ENCODE measurements at regions not wholly inside any gene's neighbourhood (a gene's known extent, or its start where the extent isn't known, plus 50 kb on each side); places are given as distances from the start of the nearest gene placed in this dataset.

GRCh38 chr17:74088934-74089329 is 114.5 kb upstream of the RPL38 start:
- H3K27me3 ChIP-seq (ENCODE audit: control insufficient read depth in 2 of 2, insufficient read depth in 1 of 2, low read length in 1 of 2), result no peaks in the 10 kb centered on the region
- H3K4me3 ChIP-seq (ENCODE audit: low read length in 2 of 2), result no peak overlapping the region
- no peaks in the 10 kb centered on the region for H3K4me1 ChIP-seq (ENCODE audit: control insufficient read depth in 2 of 2, insufficient read depth in 2 of 2, low read length in 2 of 2)
- H3K9me3 ChIP-seq (ENCODE audit: control insufficient read depth in 2 of 2, insufficient read depth in 1 of 2, low read length in 1 of 2), result peaks cover 0 to 2% of the 10 kb centered on the region in 2 donors
- DNase-seq (ENCODE audit: low read depth in 6 of 9, low spot score in 9 of 9), result no peak
- 88% methylated on average over 5 of the region's 5 CpGs for WGBS
- H3K36me3 ChIP-seq (ENCODE audit: control insufficient read depth in 2 of 2, insufficient read depth in 2 of 2, low read length in 1 of 2), result no peaks in the 10 kb centered on the region
- H3K27ac ChIP-seq (ENCODE audit: low read depth in 1 of 2, low read length in 1 of 2), result no peak overlapping the region

DNA sequence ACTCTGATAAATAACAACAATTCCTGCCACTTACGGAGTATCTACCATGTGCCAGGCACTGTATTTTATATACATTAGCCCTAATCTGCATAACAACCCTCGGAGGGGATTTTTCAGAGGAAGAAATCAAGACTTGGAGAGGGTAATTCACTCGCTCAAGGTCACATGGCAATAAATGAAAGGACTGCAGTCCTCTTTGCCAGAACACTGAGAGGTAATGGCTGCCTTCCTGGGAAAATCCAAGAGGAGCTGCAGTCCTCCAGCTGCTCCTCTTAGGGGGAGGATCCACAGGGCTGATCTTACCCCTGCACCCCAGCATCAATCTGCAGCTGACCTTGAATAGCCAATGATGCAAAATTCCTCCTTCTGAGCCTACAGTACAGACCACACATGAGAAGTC is 114.1 kb upstream of the RPL38 start:
- DNase-seq (ENCODE audit: low read depth in 6 of 9, low spot score in 9 of 9), result no peak
- Histone ChIP-seq H3K36me3 (ENCODE audit: control insufficient read depth in 2 of 2, insufficient read depth in 2 of 2, low read length in 1 of 2) (no peaks in the 10 kb centered on the region), H3K9me3 (ENCODE audit: control insufficient read depth in 2 of 2, insufficient read depth in 1 of 2, low read length in 1 of 2) (peaks cover 0 to 2% of the 10 kb centered on the region in 2 donors), H3K27ac (ENCODE audit: low read depth in 1 of 2, low read length in 1 of 2) (no peak overlapping the region), H3K4me3 (ENCODE audit: low read length in 2 of 2) (no peak overlapping the region), H3K27me3 (ENCODE audit: control insufficient read depth in 2 of 2, insufficient read depth in 1 of 2, low read length in 1 of 2) (no peaks in the 10 kb centered on the region), H3K4me1 (ENCODE audit: control insufficient read depth in 2 of 2, insufficient read depth in 2 of 2, low read length in 2 of 2) (no peaks in the 10 kb centered on the region)
- WGBS, result 94% methylated on average over 3 of the region's 3 CpGs

- Histone ChIP-seq H3K36me3 (ENCODE audit: control insufficient read depth in 2 of 2, insufficient read depth in 2 of 2, low read length in 1 of 2) (no peaks in the 10 kb centered on the region), H3K27ac (ENCODE audit: low read depth in 1 of 2, low read length in 1 of 2) (no peak overlapping the region), H3K4me3 (ENCODE audit: low read length in 2 of 2) (no peak overlapping the region), H3K4me1 (ENCODE audit: control insufficient read depth in 2 of 2, insufficient read depth in 2 of 2, low read length in 2 of 2) (no peaks in the 10 kb centered on the region), H3K27me3 (ENCODE audit: control insufficient read depth in 2 of 2, insufficient read depth in 1 of 2, low read length in 1 of 2) (no peaks in the 10 kb centered on the region), H3K9me3 (ENCODE audit: control insufficient read depth in 2 of 2, insufficient read depth in 1 of 2, low read length in 1 of 2) (peaks cover 0 to 2% of the 10 kb centered on the region in 2 donors)
- peak in 7 of 9 donors; percentile 20 to 62 (median 34) for DNase-seq (ENCODE audit: low read depth in 6 of 9, low spot score in 9 of 9)
- 27% methylated on average over 4 of the region's 4 CpGs for WGBS
These were observed 113.5 kb upstream of the RPL38 start for GRCh38 chr17:74089869-74090464.

DNA sequence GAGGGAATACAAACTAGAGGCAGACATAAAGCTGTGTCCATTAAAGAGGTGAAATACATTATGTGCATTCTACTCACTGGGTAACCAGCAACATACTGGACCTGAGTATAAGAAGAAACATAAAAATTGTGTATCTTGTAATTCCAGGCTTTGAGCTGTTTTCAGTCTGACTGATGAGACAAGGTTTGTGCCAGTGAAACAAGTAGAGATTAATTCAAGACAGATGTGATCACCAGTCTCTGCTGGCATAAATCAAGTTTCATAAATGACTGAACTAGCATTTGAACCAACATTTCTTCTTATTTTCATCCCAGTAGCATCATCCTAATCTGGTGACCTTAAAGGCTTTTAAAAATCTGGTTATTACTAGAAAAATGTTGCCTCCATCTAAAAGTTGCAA is 108.8 kb upstream of the RPL38 start:
- Histone ChIP-seq H3K36me3 (ENCODE audit: control insufficient read depth in 2 of 2, insufficient read depth in 2 of 2, low read length in 1 of 2) (no peaks in the 10 kb centered on the region), H3K4me3 (ENCODE audit: low read length in 2 of 2) (no peak overlapping the region), H3K4me1 (ENCODE audit: control insufficient read depth in 2 of 2, insufficient read depth in 2 of 2, low read length in 2 of 2) (no peaks in the 10 kb centered on the region), H3K27me3 (ENCODE audit: control insufficient read depth in 2 of 2, insufficient read depth in 1 of 2, low read length in 1 of 2) (no peaks in the 10 kb centered on the region), H3K27ac (ENCODE audit: low read depth in 1 of 2, low read length in 1 of 2) (no peak overlapping the region), H3K9me3 (ENCODE audit: control insufficient read depth in 2 of 2, insufficient read depth in 1 of 2, low read length in 1 of 2) (no peaks in the 10 kb centered on the region)
- no peak for DNase-seq (ENCODE audit: low read depth in 6 of 9, low spot score in 9 of 9)

DNA sequence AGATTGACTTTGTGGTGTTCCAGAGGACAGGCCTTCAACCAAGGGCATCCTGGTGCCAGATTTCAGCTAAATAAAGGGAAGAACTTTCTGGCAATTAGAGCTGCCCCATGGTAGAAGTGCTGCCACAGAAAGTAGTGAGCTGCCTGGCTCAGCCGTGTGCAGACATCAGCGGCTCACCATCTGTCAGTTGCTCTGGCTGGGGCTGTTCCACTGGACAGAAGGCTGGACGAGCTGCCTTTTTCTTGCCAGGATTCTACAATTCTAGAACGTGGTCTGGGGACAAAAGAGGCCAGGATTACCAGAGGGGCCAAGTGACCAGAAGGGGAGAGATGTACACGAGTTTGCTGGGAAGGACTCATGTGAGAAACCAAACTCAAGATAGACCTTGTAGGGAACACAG is 107.0 kb upstream of the RPL38 start:
- no peak for DNase-seq (ENCODE audit: low read depth in 6 of 9, low spot score in 9 of 9)
- Histone ChIP-seq H3K27ac (ENCODE audit: low read depth in 1 of 2, low read length in 1 of 2) (no peak overlapping the region), H3K27me3 (ENCODE audit: control insufficient read depth in 2 of 2, insufficient read depth in 1 of 2, low read length in 1 of 2) (no peaks in the 10 kb centered on the region), H3K4me1 (ENCODE audit: control insufficient read depth in 2 of 2, insufficient read depth in 2 of 2, low read length in 2 of 2) (no peaks in the 10 kb centered on the region), H3K9me3 (ENCODE audit: control insufficient read depth in 2 of 2, insufficient read depth in 1 of 2, low read length in 1 of 2) (no peaks in the 10 kb centered on the region), H3K4me3 (ENCODE audit: low read length in 2 of 2) (no peak overlapping the region), H3K36me3 (ENCODE audit: control insufficient read depth in 2 of 2, insufficient read depth in 2 of 2, low read length in 1 of 2) (no peaks in the 10 kb centered on the region)
- 88% methylated on average over 5 of the region's 5 CpGs for WGBS

- no peak for DNase-seq (ENCODE audit: low read depth in 6 of 9, low spot score in 9 of 9)
- Histone ChIP-seq H3K27ac (ENCODE audit: low read depth in 1 of 2, low read length in 1 of 2) (no peak overlapping the region), H3K9me3 (ENCODE audit: control insufficient read depth in 2 of 2, insufficient read depth in 1 of 2, low read length in 1 of 2) (no peaks in the 10 kb centered on the region), H3K4me3 (ENCODE audit: low read length in 2 of 2) (no peak overlapping the region), H3K36me3 (ENCODE audit: control insufficient read depth in 2 of 2, insufficient read depth in 2 of 2, low read length in 1 of 2) (no peaks in the 10 kb centered on the region), H3K27me3 (ENCODE audit: control insufficient read depth in 2 of 2, insufficient read depth in 1 of 2, low read length in 1 of 2) (peaks cover 0 to 4% of the 10 kb centered on the region in 2 donors), H3K4me1 (ENCODE audit: control insufficient read depth in 2 of 2, insufficient read depth in 2 of 2, low read length in 2 of 2) (no peaks in the 10 kb centered on the region)
- WGBS, result 84% methylated on average over 14 of the region's 14 CpGs
These were observed 105.9 kb upstream of the RPL38 start for GRCh38 chr17:74097450-74098135.

DNA sequence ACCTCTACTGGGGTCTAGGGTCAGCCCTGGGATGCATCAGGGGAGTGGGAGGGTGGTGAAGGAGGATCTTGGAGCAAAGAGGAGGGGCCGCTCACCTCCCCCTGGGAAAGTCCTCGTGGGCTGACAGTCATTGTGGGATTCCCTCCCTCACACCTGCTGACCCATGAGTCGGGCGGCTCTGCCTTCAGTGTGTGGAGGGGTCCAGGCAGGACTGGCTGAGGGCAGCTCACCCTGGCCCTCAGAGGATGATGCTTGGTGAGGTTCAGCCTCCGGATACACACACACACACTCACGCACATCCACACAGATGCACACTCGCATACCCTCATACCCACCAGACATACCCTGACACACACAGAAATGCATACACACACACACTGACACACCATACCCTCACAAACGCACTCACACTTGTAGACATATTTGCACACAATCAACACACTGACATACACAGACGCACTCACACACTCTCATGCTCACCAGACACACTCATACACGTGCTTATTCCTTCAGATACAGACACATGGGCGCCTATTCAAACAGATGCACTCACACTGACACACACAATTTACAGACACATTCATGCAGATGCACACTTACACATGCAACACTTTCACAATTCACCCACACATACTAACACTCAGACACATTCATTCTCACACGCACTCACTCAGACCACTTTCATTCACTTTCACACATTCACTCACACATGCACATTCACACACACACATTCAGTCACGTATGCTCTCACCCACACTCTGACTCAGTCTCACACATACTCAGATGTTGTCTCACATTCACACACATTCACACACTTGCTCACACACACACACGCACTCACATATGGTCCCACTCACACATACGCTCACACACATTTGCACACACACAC is 105.1 kb upstream of the RPL38 start:
- 95% methylated on average over 15 of the region's 15 CpGs for WGBS
- Histone ChIP-seq H3K4me1 (ENCODE audit: control insufficient read depth in 2 of 2, insufficient read depth in 2 of 2, low read length in 2 of 2) (no peaks in the 10 kb centered on the region), H3K27me3 (ENCODE audit: control insufficient read depth in 2 of 2, insufficient read depth in 1 of 2, low read length in 1 of 2) (peaks cover 0 to 4% of the 10 kb centered on the region in 2 donors), H3K4me3 (ENCODE audit: low read length in 2 of 2) (no peak overlapping the region), H3K36me3 (ENCODE audit: control insufficient read depth in 2 of 2, insufficient read depth in 2 of 2, low read length in 1 of 2) (no peaks in the 10 kb centered on the region), H3K27ac (ENCODE audit: low read depth in 1 of 2, low read length in 1 of 2) (no peak overlapping the region), H3K9me3 (ENCODE audit: control insufficient read depth in 2 of 2, insufficient read depth in 1 of 2, low read length in 1 of 2) (no peaks in the 10 kb centered on the region)
- DNase-seq (ENCODE audit: low read depth in 6 of 9, low spot score in 9 of 9), result no peak

DNA sequence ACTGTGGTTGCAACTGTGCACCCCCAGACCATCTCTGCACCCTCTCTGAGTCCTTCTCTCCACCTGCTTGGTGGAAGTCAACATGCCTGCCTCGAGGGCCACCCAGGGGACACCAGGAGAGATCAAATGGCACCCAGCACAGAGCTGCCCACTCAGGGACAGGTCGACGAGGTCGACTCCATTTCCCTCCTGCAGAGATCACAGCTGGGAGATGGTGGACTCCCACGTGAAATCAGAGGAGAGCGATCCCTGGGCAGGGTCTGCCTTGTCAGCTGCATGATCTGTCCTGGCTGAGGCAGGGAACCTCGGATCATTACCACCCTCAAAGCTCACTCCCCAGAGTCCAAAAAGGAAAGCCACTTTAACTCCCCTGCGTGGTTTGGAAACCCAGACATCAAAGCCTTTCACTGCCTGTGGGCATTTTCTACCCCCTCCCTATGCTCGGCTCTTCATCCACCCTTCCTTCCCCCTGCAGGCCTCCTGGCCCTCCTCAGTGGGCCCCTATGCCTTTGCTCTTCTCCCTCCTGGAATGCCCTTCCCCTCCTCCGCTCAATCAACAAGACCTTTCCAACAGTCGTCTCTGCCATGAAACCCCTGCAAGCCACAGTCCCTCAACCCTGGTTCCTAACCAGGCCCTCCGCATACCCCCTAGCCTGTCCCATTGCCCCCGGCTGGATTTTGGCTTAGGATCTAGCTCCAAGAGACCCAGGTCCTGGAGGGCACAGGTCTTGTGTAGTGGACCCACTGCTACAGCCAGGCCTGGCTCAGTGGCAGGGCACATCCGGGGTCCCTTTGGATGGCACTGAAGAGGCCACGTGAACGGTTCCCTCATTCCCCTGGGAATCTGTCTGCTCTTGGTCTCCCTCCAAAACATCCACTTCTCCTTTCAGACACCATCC is 103.8 kb upstream of the RPL38 start:
- 70% methylated on average over 16 of the region's 16 CpGs for WGBS
- no peak overlapping the region for H3K4me3 ChIP-seq (ENCODE audit: low read length in 2 of 2)
- peaks cover 0 to 4% of the 10 kb centered on the region in 2 donors for H3K27me3 ChIP-seq (ENCODE audit: control insufficient read depth in 2 of 2, insufficient read depth in 1 of 2, low read length in 1 of 2)
- H3K4me1 ChIP-seq (ENCODE audit: control insufficient read depth in 2 of 2, insufficient read depth in 2 of 2, low read length in 2 of 2), result no peaks in the 10 kb centered on the region
- H3K9me3 ChIP-seq (ENCODE audit: control insufficient read depth in 2 of 2, insufficient read depth in 1 of 2, low read length in 1 of 2), result no peaks in the 10 kb centered on the region
- no peak overlapping the region for H3K27ac ChIP-seq (ENCODE audit: low read depth in 1 of 2, low read length in 1 of 2)
- DNase-seq (ENCODE audit: low read depth in 6 of 9, low spot score in 9 of 9), result no peak
- H3K36me3 ChIP-seq (ENCODE audit: control insufficient read depth in 2 of 2, insufficient read depth in 2 of 2, low read length in 1 of 2), result no peaks in the 10 kb centered on the region

All from thymus (tissue), 11 donors.